ENCODE measurements at regions not wholly inside any gene's neighbourhood (a gene's known extent, or its start where the extent isn't known, plus 50 kb on each side); places are given as distances from the start of the nearest gene placed in this dataset.

DNA sequence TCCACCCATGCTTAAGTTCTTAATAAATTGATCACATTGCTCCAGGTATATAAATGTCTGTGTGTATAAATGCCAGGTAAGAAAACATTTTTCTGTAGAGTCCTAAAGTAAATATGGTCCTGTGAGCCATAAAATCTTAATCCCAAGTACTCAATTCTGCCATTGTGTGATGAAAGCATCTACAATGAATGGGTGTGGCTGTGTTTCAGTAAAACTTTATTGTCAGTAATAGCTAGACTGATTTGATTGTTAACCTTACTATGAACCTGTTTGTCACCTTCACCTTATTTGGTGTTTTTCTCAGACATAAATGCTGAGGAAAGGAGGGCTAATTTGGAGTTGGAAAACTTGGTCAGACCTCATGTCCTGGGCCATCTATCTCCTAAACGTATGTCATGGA, 683.5 kb upstream of the GRM7 start:
- H3K9me3 Mint-ChIP-seq (ENCODE audit: unreplicated experiment), result peaks cover 10% of the 10 kb centered on the region
- no peaks in the 10 kb centered on the region for H3K4me1 Mint-ChIP-seq (ENCODE audit: unreplicated experiment)
- H3K36me3 Mint-ChIP-seq (ENCODE audit: low read depth, unreplicated experiment), result no peaks in the 10 kb centered on the region
- TF ChIP-seq, protein P1, sequence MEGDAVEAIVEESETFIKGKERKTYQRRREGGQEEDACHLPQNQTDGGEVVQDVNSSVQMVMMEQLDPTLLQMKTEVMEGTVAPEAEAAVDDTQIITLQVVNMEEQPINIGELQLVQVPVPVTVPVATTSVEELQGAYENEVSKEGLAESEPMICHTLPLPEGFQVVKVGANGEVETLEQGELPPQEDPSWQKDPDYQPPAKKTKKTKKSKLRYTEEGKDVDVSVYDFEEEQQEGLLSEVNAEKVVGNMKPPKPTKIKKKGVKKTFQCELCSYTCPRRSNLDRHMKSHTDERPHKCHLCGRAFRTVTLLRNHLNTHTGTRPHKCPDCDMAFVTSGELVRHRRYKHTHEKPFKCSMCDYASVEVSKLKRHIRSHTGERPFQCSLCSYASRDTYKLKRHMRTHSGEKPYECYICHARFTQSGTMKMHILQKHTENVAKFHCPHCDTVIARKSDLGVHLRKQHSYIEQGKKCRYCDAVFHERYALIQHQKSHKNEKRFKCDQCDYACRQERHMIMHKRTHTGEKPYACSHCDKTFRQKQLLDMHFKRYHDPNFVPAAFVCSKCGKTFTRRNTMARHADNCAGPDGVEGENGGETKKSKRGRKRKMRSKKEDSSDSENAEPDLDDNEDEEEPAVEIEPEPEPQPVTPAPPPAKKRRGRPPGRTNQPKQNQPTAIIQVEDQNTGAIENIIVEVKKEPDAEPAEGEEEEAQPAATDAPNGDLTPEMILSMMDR (IDR thresholded peaks at IDR 0.05; ENCODE audit: unreplicated experiment), result no peak
- DNase-seq (ENCODE audit: low spot score), result no peak
- H3K27me3 Mint-ChIP-seq (ENCODE audit: unreplicated experiment), result peaks cover 1% of the 10 kb centered on the region
- H3K4me3 Mint-ChIP-seq (ENCODE audit: unreplicated experiment), result no peak overlapping the region
- H3K27ac Mint-ChIP-seq (ENCODE audit: unreplicated experiment), result no peak overlapping the region

DNA sequence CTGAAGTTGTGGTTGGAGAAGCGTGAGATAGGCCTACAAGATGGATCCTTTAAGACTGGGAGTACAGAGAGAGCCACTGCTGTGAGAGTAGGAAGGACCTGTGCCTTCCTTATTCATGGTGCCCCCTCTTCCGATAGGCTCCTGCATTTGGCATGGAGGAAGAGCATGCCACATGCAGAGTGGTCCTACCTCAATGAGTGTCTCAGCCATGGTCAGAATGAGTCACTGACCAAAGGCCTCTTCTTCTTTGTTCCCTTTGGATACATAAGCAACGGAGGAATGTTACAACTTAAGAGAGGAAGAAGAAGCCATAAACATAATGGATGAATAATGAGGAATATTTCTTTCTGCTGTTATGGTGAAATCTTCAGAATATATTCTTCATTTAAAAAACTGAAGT, 681.2 kb upstream of the GRM7 start:
- Mint-ChIP-seq H3K27me3 (ENCODE audit: unreplicated experiment) (peaks cover 1% of the 10 kb centered on the region), H3K4me3 (ENCODE audit: unreplicated experiment) (no peak overlapping the region), H3K36me3 (ENCODE audit: low read depth, unreplicated experiment) (no peaks in the 10 kb centered on the region)

DNA sequence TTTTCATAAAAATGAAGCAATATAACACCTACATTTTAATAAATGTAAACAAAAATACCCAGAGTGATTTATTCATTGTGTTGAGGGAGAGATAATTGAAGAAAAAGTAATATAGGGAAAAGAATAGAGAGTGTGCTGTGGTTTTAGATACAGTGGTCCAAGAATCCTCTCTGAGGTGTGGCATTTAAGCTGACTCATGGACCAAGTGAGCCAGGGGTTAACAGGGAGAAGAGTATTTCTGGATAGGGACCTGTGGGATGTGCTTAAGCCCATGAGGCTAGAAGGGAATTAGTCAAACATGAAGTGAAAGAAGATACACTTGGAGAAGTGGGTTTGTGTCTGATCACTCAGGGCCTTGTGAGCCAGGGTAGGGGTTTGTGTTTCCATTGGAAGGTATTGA, 680.7 kb upstream of the GRM7 start:
- peaks cover 1% of the 10 kb centered on the region for H3K27me3 Mint-ChIP-seq (ENCODE audit: unreplicated experiment)
- DNase-seq (ENCODE audit: low spot score), result no peak
- H3K4me3 Mint-ChIP-seq (ENCODE audit: unreplicated experiment), result no peak overlapping the region
- no peak overlapping the region for H3K27ac Mint-ChIP-seq (ENCODE audit: unreplicated experiment)
- H3K36me3 Mint-ChIP-seq (ENCODE audit: low read depth, unreplicated experiment), result no peaks in the 10 kb centered on the region
- TF ChIP-seq, protein P1 (IDR thresholded peaks at IDR 0.05; ENCODE audit: unreplicated experiment), result no peak
- H3K4me1 Mint-ChIP-seq (ENCODE audit: unreplicated experiment), result no peaks in the 10 kb centered on the region
- H3K9me3 Mint-ChIP-seq (ENCODE audit: unreplicated experiment), result peaks cover 9% of the 10 kb centered on the region

More for the DNA sequence above, 681.2 kb upstream of the GRM7 start:
- TF ChIP-seq, protein P1 (IDR thresholded peaks at IDR 0.05; ENCODE audit: unreplicated experiment), result no peak
- H3K9me3 Mint-ChIP-seq (ENCODE audit: unreplicated experiment), result peaks cover 9% of the 10 kb centered on the region
- no peak for DNase-seq (ENCODE audit: low spot score)
- H3K4me1 Mint-ChIP-seq (ENCODE audit: unreplicated experiment), result no peaks in the 10 kb centered on the region
- H3K27ac Mint-ChIP-seq (ENCODE audit: unreplicated experiment), result no peak overlapping the region

DNA sequence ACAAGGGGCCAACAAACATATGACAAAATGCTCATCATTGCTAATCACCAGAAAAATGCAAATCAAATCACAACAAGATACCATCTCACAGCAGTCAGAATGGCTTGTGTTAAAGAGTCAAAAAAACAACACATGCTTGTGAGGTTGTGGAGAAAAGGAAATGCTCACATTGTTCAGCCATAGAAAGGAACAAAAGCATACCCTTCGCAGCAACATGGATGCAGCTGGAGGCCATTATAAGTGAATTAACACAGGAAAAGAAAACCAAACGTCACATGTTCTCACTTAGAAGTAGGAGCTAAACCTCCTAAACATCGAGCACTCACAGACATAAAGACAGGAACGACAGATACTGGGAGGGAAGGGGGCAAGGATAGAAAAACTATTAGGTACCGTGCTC, 678.4 kb upstream of the GRM7 start:
- no peak overlapping the region for H3K27ac Mint-ChIP-seq (ENCODE audit: unreplicated experiment)
- H3K4me1 Mint-ChIP-seq (ENCODE audit: unreplicated experiment), result no peaks in the 10 kb centered on the region
- no peaks in the 10 kb centered on the region for H3K36me3 Mint-ChIP-seq (ENCODE audit: low read depth, unreplicated experiment)
- H3K27me3 Mint-ChIP-seq (ENCODE audit: unreplicated experiment), result peaks cover 1% of the 10 kb centered on the region
- TF ChIP-seq, protein P1 (IDR thresholded peaks at IDR 0.05; ENCODE audit: unreplicated experiment), result no peak
- H3K9me3 Mint-ChIP-seq (ENCODE audit: unreplicated experiment), result peaks cover 7% of the 10 kb centered on the region
- no peak for DNase-seq (ENCODE audit: low spot score)
- H3K4me3 Mint-ChIP-seq (ENCODE audit: unreplicated experiment), result no peak overlapping the region

DNA sequence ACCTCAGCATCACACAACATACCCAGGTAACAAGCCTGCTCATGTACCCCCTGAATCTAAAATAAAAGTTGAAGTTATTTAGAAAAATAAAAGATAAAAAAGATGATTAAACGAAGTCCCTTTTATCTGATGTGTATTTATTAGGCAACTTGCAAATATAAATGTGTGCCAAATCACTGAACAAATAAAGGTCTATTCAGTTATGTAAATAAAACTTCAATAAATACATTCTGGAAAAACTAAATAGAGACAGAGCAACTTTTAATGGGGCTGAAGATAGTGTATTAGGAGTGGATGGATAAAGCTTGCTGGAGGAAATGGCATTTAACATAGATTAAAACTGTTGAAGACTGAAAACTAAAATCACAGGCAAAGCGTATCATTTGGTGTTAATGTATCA, 678.0 kb upstream of the GRM7 start:
- Mint-ChIP-seq H3K9me3 (ENCODE audit: unreplicated experiment) (peaks cover 5% of the 10 kb centered on the region), H3K4me1 (ENCODE audit: unreplicated experiment) (no peaks in the 10 kb centered on the region), H3K36me3 (ENCODE audit: low read depth, unreplicated experiment) (no peaks in the 10 kb centered on the region), H3K27ac (ENCODE audit: unreplicated experiment) (no peak overlapping the region), H3K27me3 (ENCODE audit: unreplicated experiment) (peaks cover 1% of the 10 kb centered on the region), H3K4me3 (ENCODE audit: unreplicated experiment) (no peak overlapping the region)
- DNase-seq (ENCODE audit: low spot score), result no peak
- TF ChIP-seq, protein P1 (IDR thresholded peaks at IDR 0.05; ENCODE audit: unreplicated experiment), result no peak
